Uterus (tissue), 3 donors: ENCODE measurements at regions not wholly inside any gene's neighbourhood (a gene's known extent, or its start where the extent isn't known, plus 50 kb on each side); places are given as distances from the start of the nearest gene placed in this dataset.
A peak's percentile ranks its signal among the peaks of the same experiment; 100 is the strongest.

Experiments
- DNase-seq, 2 donors: peaks; one replicate each; pipeline ENCODE4 v3.0.0-alpha.2; 2019 to 2020
- H3K27ac ChIP-seq, 2 donors: fragments of 200-600 bp; sonication (generic); 1 replicate in 1 of 2; 2 replicates in 1 of 2; pipeline ENCODE4 v1.5.1; 2016 to 2018
- H3K27me3 ChIP-seq, 2 donors: fragments of 200-600 bp; sonication (generic); one replicate each; pipeline ENCODE4 v1.5.1; 2018 to 2019; ENCODE audit warnings: control low read depth in 1 of 2
- H3K36me3 ChIP-seq, 2 donors: fragments of 200-600 bp; sonication (generic); one replicate each; pipeline ENCODE4 v1.5.1; 2019; ENCODE audit warnings: control low read depth in 1 of 2
- H3K4me1 ChIP-seq, 2 donors: fragments of 200-600 bp; sonication (generic); one replicate each; pipeline ENCODE4 v1.5.1; 2018 to 2019; ENCODE audit warnings: control low read depth in 1 of 2
- H3K4me3 ChIP-seq, 2 donors: fragments of 200-600 bp; sonication (generic); 1 replicate in 1 of 2; 2 replicates in 1 of 2; pipeline ENCODE4 v1.5.1; 2018 to 2019; ENCODE audit warnings: mild to moderate bottlenecking in 1 of 2
- H3K9me3 ChIP-seq, 2 donors: fragments of 200-600 bp; sonication (generic); one replicate each; pipeline ENCODE4 v1.5.1; 2019; ENCODE audit warnings: control low read depth in 1 of 2
- CTCF ChIP-seq, 4 experiments: fragments of 200-600 bp in 2 of 4; fragments of 450-650 bp in 2 of 4; sonication (generic) in 2 of 4; IDR thresholded peaks; one replicate each; pipeline ENCODE4 v1.5.1; 2016 to 2019; ENCODE audit warnings: antibody characterized with exemption in 4 of 4, mild to moderate bottlenecking in 2 of 4, moderate library complexity in 1 of 4
- POLR2A ChIP-seq, 2 donors: fragments of 450-650 bp; IDR thresholded peaks; one replicate each; pipeline ENCODE4 v1.6.1; 2016; ENCODE audit warnings: antibody characterized with exemption in 2 of 2, mild to moderate bottlenecking in 1 of 2, moderate library complexity in 1 of 2
- intact Hi-C: fragments of 100-400 bp; cut with DNase I; formaldehyde crosslinking; loops from one replicate; pipeline ENCODE4 v1.15.1; 2023; ENCODE audit warnings: low total_unique reads
- donor health status: DM: yes; HTN: yes; CAD: no.

GRCh38 chr2:20884829-20885228 is 61.9 kb upstream of the LDAH start:
- Histone ChIP-seq H3K4me1 (no peaks in the 10 kb centered on the region), H3K9me3 (no peaks in the 10 kb centered on the region)
- intact Hi-C loops = no loop called here

GRCh38 chr2:20882466-20883170 is 59.7 kb upstream of the LDAH start:
- no peaks in the 10 kb centered on the region for H3K9me3 ChIP-seq
- intact Hi-C loops = no loop called here
- no peak overlapping the region for H3K27ac ChIP-seq
- no peaks in the 10 kb centered on the region for H3K4me1 ChIP-seq
- no peaks in the 10 kb centered on the region for H3K27me3 ChIP-seq
- no peak for TF ChIP-seq POLR2A (IDR thresholded peaks at IDR 0.05)
- no peak for TF ChIP-seq CTCF (IDR thresholded peaks at IDR 0.05)
- H3K4me3 ChIP-seq = no peak overlapping the region
- DNase-seq = no peak
- H3K36me3 ChIP-seq = no peaks in the 10 kb centered on the region

More at GRCh38 chr2:20884829-20885228, 61.9 kb upstream of the LDAH start:
- Histone ChIP-seq H3K27me3 (no peaks in the 10 kb centered on the region), H3K4me3 (no peak overlapping the region), H3K27ac (no peak overlapping the region), H3K36me3 (no peaks in the 10 kb centered on the region)
- TF ChIP-seq POLR2A (IDR thresholded peaks at IDR 0.05) (no peak), CTCF (IDR thresholded peaks at IDR 0.05) (no peak)
- no peak for DNase-seq

GRCh38 chr2:20880221-20880771 is 57.4 kb upstream of the LDAH start:
- H3K27me3 ChIP-seq = no peaks in the 10 kb centered on the region
- intact Hi-C loops = no loop called here
- H3K4me1 ChIP-seq = no peaks in the 10 kb centered on the region
- H3K4me3 ChIP-seq = no peak overlapping the region
- no peak for TF ChIP-seq POLR2A (IDR thresholded peaks at IDR 0.05)
- no peak for TF ChIP-seq CTCF (IDR thresholded peaks at IDR 0.05)
- H3K36me3 ChIP-seq = no peaks in the 10 kb centered on the region
- DNase-seq = no peak
- H3K9me3 ChIP-seq = no peaks in the 10 kb centered on the region
- H3K27ac ChIP-seq = no peak overlapping the region

- Histone ChIP-seq H3K9me3 (no peaks in the 10 kb centered on the region), H3K4me1 (no peaks in the 10 kb centered on the region), H3K36me3 (no peaks in the 10 kb centered on the region), H3K27ac (no peak overlapping the region), H3K4me3 (no peak overlapping the region), H3K27me3 (no peaks in the 10 kb centered on the region)
- intact Hi-C loops = no loop called here
- no peak for TF ChIP-seq POLR2A (IDR thresholded peaks at IDR 0.05)
- no peak for TF ChIP-seq CTCF (IDR thresholded peaks at IDR 0.05)
- no peak for DNase-seq
These were observed 56.3 kb upstream of the LDAH start for GRCh38 chr2:20879221-20879620.

- peak overlapping the region in 1 of 2 donors; percentile 19 for H3K27ac ChIP-seq
- H3K27me3 ChIP-seq = no peaks in the 10 kb centered on the region
- no peak for DNase-seq
- H3K9me3 ChIP-seq = no peaks in the 10 kb centered on the region
- H3K36me3 ChIP-seq = no peaks in the 10 kb centered on the region
- intact Hi-C loops = no loop called here
- H3K4me1 ChIP-seq = no peaks in the 10 kb centered on the region
- no peak for TF ChIP-seq POLR2A (IDR thresholded peaks at IDR 0.05)
- no peak for TF ChIP-seq CTCF (IDR thresholded peaks at IDR 0.05)
- no peak overlapping the region for H3K4me3 ChIP-seq
These were observed 55.1 kb upstream of the LDAH start for GRCh38 chr2:20877960-20878359.
